CD4-positive, alpha-beta T cell (primary cell): ENCODE measurements at regions not wholly inside any gene's neighbourhood (a gene's known extent, or its start where the extent isn't known, plus 50 kb on each side); places are given as distances from the start of the nearest gene placed in this dataset.

Experiments used
- ATAC-seq: fragments of 200-7000 bp; cut with Tn5 transposase; one replicate; pipeline ENCODE4 v1.10.0; 2022; ENCODE audit warnings: mild to moderate bottlenecking; ENCODE audit not compliant: poor library complexity
- CTCF ChIA-PET: fragments of 350-600 bp; sonication (Branson Sonifier 250); formaldehyde crosslinking; loops from one replicate; lab custom pipeline; 2021; ENCODE audit warnings: antibody characterized with exemption, inconsistent platforms; lab: Charles Lee
- POLR2A ChIA-PET: fragments of 350-600 bp; sonication (Branson Sonifier 250); formaldehyde crosslinking; loops from one replicate; lab custom pipeline; 2021; ENCODE audit warnings: antibody characterized with exemption, inconsistent platforms; lab: Charles Lee
- DNase-seq, 14 experiments: peaks; one replicate each; pipeline ENCODE4 v3.0.0-alpha.2; 2013 to 2020; ENCODE audit warnings: mixed read lengths in 2 of 14
- H3K27ac ChIP-seq, 2 donors: one replicate each; pipeline versions ENCODE4 v1.5.1 to v1.7.0; 2013; ENCODE audit warnings: low read length in 2 of 2, low read depth in 1 of 2, mild to moderate bottlenecking in 1 of 2
- H3K27me3 ChIP-seq, 2 experiments: 1 replicate in 1 of 2; 2 replicates in 1 of 2; pipeline versions ENCODE4 v1.6.1 to v1.7.0; 2013; ENCODE audit warnings: low read length in 2 of 2, control low read depth in 1 of 2, mild to moderate bottlenecking in 1 of 2, moderate library complexity in 1 of 2; ENCODE audit not compliant: insufficient read depth in 2 of 2, control insufficient read depth in 1 of 2
- H3K36me3 ChIP-seq: one replicate; pipeline ENCODE4 v1.6.1; 2013; ENCODE audit warnings: low read length, control low read depth; ENCODE audit not compliant: insufficient read depth
- H3K4me1 ChIP-seq: one replicate; pipeline ENCODE4 v1.6.1; 2013; ENCODE audit warnings: low read length, control low read depth; ENCODE audit not compliant: insufficient read depth
- H3K4me3 ChIP-seq: one replicate; pipeline ENCODE4 v1.5.1; 2013; ENCODE audit warnings: mild to moderate bottlenecking, low read length, moderate library complexity
- H3K9me3 ChIP-seq, 2 experiments: 1 replicate in 1 of 2; 2 replicates in 1 of 2; pipeline versions ENCODE4 v1.6.1 to v1.7.0; 2013; ENCODE audit warnings: low read length in 2 of 2, mild to moderate bottlenecking in 2 of 2, control low read depth in 1 of 2, moderate library complexity in 1 of 2; ENCODE audit not compliant: control insufficient read depth in 1 of 2, insufficient read depth in 1 of 2
- H3K27ac Mint-ChIP-seq: one replicate; pipeline ENCODE4 v1.8.0; 2020; ENCODE audit warnings: mixed read lengths
- H3K27me3 Mint-ChIP-seq: one replicate; pipeline ENCODE4 v1.8.0; 2021; ENCODE audit warnings: mixed read lengths
- H3K36me3 Mint-ChIP-seq: one replicate; pipeline ENCODE4 v1.8.0; 2021; ENCODE audit warnings: low read depth, mixed read lengths
- H3K4me1 Mint-ChIP-seq: one replicate; pipeline ENCODE4 v1.8.0; 2021; ENCODE audit warnings: low read depth, mixed read lengths
- H3K4me3 Mint-ChIP-seq: one replicate; pipeline ENCODE4 v1.8.0; 2020; ENCODE audit warnings: mild to moderate bottlenecking, mixed read lengths
- H3K9me3 Mint-ChIP-seq: one replicate; pipeline ENCODE4 v1.8.0; 2020; ENCODE audit warnings: mixed read lengths
- CTCF ChIP-seq: fragments of 200-600 bp; IDR thresholded peaks from one replicate; pipeline ENCODE4 v1.8.0; 2022; ENCODE audit warnings: antibody characterized with exemption, mild to moderate bottlenecking
- intact Hi-C, 2 experiments: fragments of 100-400 bp; cut with DNase I in 1 of 2; cut with micrococcal nuclease in 1 of 2; formaldehyde crosslinking; loops; one replicate each; pipeline versions ENCODE4 v1.15.1 to v1.9.0; 2023 to 2025; cut with DNase I, micrococcal nuclease

- H3K4me1 Mint-ChIP-seq = no peaks in the 10 kb centered on the region
- H3K27me3 Mint-ChIP-seq = peaks cover 9% of the 10 kb centered on the region
- Histone ChIP-seq H3K27me3 (peaks cover 0 to 2% of the 10 kb centered on the region in 2 experiments), H3K4me1 (no peaks in the 10 kb centered on the region), H3K9me3 (peaks cover 0 to 20% of the 10 kb centered on the region in 2 experiments), H3K4me3 (no peak overlapping the region), H3K36me3 (no peaks in the 10 kb centered on the region), H3K27ac (no peak overlapping the region)
- no peak overlapping the region for H3K4me3 Mint-ChIP-seq
- ChIA-PET CTCF (no interaction called here), POLR2A (no interaction called here)
- intact Hi-C loops = no loop called here
- TF ChIP-seq CTCF = no peak
- no peak for ATAC-seq
- peaks cover 2% of the 10 kb centered on the region for H3K9me3 Mint-ChIP-seq
- no peaks in the 10 kb centered on the region for H3K36me3 Mint-ChIP-seq
- DNase-seq = no peak
- H3K27ac Mint-ChIP-seq = no peak overlapping the region
These were observed 192.2 kb upstream of the TSHZ3 start for GRCh38 chr19:31541396-31541795.

GRCh38 chr19:31543456-31543855 is 194.2 kb upstream of the TSHZ3 start:
- Mint-ChIP-seq H3K9me3 (no peaks in the 10 kb centered on the region), H3K36me3 (no peaks in the 10 kb centered on the region), H3K4me1 (no peaks in the 10 kb centered on the region), H3K27ac (no peak overlapping the region), H3K27me3 (peaks cover 9% of the 10 kb centered on the region), H3K4me3 (no peak overlapping the region)
- DNase-seq = no peak
- Histone ChIP-seq H3K4me1 (no peaks in the 10 kb centered on the region), H3K27ac (no peak overlapping the region), H3K27me3 (peaks cover 0 to 2% of the 10 kb centered on the region in 2 experiments), H3K4me3 (no peak overlapping the region), H3K9me3 (peaks cover 0 to 16% of the 10 kb centered on the region in 2 experiments), H3K36me3 (no peaks in the 10 kb centered on the region)
- POLR2A ChIA-PET = no interaction called here
- CTCF ChIA-PET = no interaction called here
- ATAC-seq = no peak
- intact Hi-C loops = no loop called here
- no peak for TF ChIP-seq CTCF

- intact Hi-C loops = no loop called here
- Histone ChIP-seq H3K36me3 (no peaks in the 10 kb centered on the region), H3K9me3 (peaks cover 0 to 3% of the 10 kb centered on the region in 2 experiments), H3K4me1 (no peaks in the 10 kb centered on the region), H3K27me3 (peaks cover 0 to 2% of the 10 kb centered on the region in 2 experiments), H3K4me3 (no peak overlapping the region), H3K27ac (no peak overlapping the region)
- ATAC-seq = no peak
- H3K36me3 Mint-ChIP-seq = no peaks in the 10 kb centered on the region
- no peaks in the 10 kb centered on the region for H3K9me3 Mint-ChIP-seq
- TF ChIP-seq CTCF = no peak
- ChIA-PET POLR2A (no interaction called here), CTCF (no interaction called here)
- H3K27ac Mint-ChIP-seq = no peak overlapping the region
- H3K4me1 Mint-ChIP-seq = no peaks in the 10 kb centered on the region
- no peak for DNase-seq
- no peak overlapping the region for H3K4me3 Mint-ChIP-seq
- H3K27me3 Mint-ChIP-seq = peaks cover 9% of the 10 kb centered on the region
These were observed 196.5 kb upstream of the TSHZ3 start for GRCh38 chr19:31545777-31546176.
